NCI-H1436 (cell line): ENCODE measurements at regions not wholly inside any gene's neighbourhood (a gene's known extent, or its start where the extent isn't known, plus 50 kb on each side); places are given as distances from the start of the nearest gene placed in this dataset.
"Not testable (repeated sequence)": the region's sequence is repeated elsewhere in the genome, so short reads cannot be mapped to it uniquely, and the experiment has no call there.

Experiments
- DNase-seq: peaks from one replicate; lab custom pipeline; 2025; lab: John Stamatoyannopoulos, UW

- no peak for DNase-seq
Observed at GRCh38 chr2:142478206-142478605, 347.4 kb upstream of the LRP1B start.

- no peak for DNase-seq
Observed at GRCh38 chr2:142472382-142472781, 341.6 kb upstream of the LRP1B start.

GRCh38 chr2:142467321-142467720, 336.5 kb upstream of the LRP1B start:
- no peak for DNase-seq

- no peak for DNase-seq
Observed at GRCh38 chr2:142463047-142463446, 332.2 kb upstream of the LRP1B start.

DNA sequence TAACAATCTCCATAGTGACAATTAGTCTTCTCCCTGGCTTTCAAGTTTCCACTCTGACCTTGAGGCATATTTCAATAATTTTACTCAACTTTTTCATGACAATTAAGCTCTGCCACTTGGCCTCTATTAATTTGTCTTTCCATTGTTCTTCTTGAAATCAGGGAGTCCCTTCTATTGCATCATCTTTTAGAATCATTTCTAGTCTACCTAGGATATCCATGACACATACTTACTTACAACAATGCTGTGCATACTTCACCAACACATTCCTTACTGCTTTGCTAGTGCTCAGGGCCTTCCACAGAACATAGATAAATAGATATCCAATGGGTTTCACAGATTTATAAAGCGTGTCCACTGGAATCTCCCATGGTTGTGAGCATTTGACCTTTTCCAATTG, 331.5 kb upstream of the LRP1B start:
- DNase-seq, result no peak

GRCh38 chr2:142445551-142446072, 314.8 kb upstream of the LRP1B start:
- no peak for DNase-seq

DNA sequence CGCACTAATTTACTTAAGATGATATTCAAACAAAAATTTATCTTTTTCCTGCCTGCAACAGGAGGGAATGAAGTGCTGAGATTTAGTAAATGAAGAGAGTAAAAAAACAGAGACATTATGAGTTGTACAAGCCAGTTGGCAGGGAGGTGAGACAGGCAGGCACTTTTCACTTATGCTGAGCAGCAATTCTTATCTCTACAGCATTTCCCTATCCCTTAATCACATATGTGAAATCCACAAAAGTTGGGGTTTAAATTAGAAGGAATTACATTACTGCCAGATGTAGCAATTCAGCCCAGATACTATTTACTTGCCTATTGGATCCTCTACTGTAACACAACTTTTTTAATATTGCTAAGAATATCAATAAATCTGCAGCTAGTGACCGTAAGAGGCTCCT, 314.2 kb upstream of the LRP1B start:
- no peak for DNase-seq

DNA sequence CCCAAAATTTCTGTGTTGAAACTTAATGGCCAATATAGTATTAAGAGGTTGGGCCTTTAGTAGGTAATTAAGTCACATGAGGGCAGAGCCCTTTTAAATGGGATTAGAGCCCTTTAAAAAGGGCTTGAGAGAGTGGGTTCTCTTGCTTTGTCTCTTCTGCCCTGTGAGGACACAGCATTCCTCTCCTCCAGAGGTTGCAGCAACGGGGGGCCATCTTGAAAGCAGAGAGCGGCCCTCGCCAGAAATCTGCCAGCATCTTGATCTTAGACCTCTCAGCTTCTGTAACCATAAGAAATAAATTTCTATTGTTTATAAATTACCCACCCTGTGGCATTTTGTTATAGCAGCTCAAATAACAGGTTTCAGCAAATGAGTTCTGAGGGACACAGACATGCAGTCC, 305.0 kb upstream of the LRP1B start:
- DNase-seq, result no peak

DNA sequence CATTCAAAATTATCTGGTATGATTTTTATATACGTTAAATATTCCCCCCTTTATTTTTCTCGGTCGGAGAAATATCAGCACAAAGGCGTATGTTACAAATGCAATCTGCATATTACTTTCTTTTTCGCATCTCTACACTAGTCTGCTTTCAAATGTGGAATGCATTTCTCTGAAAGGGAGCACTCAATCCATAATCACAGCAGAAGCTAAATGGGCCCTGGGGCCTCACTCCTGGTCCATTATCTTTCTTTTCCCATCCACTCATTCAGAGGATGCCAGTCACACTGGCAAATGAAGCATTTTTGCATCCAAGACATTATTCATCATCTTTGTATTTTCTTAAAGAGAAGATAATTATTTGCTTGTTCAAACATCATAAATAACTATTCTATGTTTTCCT, 295.2 kb upstream of the LRP1B start:
- no peak for DNase-seq

DNA sequence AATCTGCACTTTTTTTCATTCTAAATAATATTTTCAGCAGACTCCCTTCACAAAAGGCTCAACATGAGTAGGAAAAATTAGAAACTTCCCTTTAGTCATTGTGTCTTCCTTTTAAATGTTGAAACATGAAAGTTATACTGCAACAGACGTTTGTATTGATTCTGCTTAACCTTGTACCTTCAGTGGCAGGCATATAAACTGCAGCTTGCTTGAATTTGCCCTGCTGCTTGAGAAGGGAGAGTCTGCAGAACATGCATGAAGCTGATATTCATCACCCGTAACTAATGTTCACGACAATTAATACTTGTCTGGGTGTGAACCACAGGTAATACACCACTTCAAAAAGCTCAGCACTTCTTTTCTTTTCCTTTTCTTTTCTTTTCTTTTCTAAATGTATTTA, 294.7 kb upstream of the LRP1B start:
- no peak for DNase-seq

DNA sequence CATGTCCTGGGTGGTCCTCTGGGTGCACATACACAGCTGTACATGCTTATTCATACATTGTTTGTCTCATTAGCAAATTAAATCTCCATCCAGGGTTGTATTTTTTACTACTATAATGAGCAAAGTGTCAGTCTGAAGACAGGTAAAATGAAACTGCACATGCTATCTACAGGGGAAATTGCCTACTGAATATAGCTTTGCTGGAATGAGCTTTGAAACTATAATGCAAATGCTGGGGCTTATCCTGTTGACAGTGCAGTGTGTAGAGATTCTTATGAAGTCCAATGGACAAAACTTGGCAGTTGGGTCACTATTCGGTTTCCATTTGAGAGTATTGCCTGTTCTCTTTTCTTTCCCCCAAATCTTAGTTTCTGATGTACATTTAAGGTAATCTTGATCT, 292.8 kb upstream of the LRP1B start:
- no peak for DNase-seq

- no peak for DNase-seq
Observed at GRCh38 chr2:142422769-142423168, 292.0 kb upstream of the LRP1B start.

DNA sequence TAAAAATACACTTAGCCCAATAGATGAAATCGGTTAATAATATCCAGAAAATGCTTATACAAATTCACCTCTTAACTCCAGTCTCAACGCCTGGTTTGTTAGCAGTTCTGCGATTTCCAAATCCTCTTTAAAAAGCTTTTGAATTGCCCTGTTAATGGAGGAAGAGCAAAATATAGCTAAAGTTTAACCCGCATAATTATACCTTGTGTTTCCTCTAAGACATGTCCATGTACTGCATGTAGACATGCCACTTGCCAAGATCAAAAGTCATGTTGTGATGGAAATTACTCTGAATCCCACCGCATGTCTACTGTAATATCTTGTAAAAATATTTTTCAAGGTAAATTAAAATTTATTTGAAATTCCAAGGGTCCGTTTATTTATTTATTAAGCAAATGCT, 291.2 kb upstream of the LRP1B start:
- DNase-seq, result no peak

DNA sequence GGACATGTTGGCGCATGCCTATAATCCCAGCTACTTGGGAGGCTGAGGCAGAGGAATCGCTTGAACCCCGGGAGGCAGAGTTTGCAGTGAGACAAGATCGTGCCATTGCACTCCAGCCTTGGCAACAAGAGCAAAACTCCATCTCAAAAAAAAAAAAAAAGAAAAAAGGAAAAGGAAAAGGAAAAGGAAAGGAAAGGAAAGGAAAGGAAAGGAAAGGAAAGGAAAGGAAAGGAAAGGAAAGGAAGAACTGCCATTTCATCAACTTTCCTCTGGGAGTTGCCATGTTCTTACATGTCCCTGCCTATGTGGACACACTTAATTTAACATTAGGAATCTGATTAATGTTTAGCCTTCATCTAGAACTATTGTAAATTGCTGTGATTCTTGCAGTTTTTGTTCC, 287.9 kb upstream of the LRP1B start:
- DNase-seq, result not testable (repeated sequence)

DNA sequence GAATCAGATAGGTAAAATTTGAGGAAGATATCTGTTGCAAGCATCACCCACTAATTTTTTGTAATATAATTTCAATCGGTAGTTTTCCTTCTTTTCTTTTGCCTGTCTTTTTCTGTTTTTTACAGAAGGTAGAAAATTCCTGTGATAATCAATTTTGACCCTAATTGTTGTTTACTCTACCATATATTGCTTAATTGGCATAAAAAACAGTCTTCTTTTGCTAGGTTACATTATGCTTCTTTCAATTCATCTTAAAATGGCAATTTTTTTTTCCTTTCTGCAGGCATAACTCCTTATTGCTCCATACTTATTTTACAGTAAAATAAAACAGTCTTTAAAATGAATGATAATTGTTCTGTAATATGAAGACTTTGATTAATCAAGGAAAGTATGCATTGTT, 286.2 kb upstream of the LRP1B start:
- DNase-seq, result no peak

- no peak for DNase-seq
Observed at GRCh38 chr2:142415461-142415860, 284.6 kb upstream of the LRP1B start.

GRCh38 chr2:142398212-142398611, 267.4 kb upstream of the LRP1B start:
- DNase-seq, result no peak

GRCh38 chr2:142395291-142395690, 264.5 kb upstream of the LRP1B start:
- no peak for DNase-seq

DNA sequence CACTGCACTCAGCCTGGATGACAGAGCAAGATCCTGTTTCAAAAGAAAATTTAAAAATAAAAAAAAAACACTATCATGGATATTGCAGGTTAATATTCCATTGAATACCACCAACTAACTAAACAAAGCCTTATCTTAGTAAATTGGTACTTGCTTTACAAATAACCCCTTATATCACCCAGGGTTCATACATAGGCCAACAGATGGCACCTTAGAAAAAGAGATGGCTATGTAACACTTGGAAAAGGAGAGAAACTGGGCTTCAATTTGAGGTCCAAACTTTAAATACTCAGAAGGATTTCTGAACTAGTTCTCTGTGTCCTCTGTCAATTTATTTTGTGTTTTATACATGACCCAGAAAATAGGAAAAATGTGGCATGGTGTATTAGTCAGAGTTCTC, 249.6 kb upstream of the LRP1B start:
- DNase-seq, result no peak

- DNase-seq, result not testable (repeated sequence)
Observed at GRCh38 chr2:142362069-142362468, 231.3 kb upstream of the LRP1B start.

GRCh38 chr2:142347751-142348150, 216.9 kb upstream of the LRP1B start:
- no peak for DNase-seq

DNA sequence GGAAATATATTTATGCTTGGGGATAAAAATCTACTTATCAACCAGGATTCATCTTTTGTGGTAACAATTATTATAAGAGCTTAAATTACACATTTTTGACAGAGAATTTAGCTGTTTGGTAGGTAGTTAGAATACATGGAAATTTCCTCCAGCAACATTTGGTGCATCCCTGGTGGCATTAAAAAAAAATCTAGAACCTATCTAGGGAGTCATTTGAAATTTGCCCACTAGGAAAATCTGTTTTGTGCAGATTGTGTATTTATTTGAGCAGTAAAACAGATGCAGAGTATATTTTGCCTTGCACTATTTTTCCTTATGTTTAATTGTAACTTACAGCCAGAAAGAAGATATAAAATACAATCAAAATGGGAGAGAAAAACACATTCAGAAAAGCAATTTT, 208.4 kb upstream of the LRP1B start:
- no peak for DNase-seq

DNA sequence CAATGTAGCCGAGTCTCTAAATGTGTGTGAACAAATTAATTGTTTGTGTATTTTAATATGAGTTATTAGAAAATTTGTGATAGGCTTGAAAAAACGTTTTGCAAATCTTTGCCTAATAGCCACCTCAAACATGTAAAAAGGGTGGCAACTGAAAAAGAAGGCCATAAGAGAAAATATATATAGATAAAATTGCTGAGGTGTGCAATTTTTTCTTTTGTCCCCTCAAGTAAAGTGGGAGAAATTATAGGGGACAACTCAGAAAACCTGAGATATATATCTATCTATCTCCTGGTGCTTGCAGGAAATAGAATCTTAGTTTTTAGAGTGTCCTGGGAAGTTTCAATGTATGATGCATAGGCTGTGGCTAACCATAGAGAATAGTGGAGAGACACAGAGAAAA, 201.4 kb upstream of the LRP1B start:
- no peak for DNase-seq

GRCh38 chr2:142330458-142330857, 199.6 kb upstream of the LRP1B start:
- DNase-seq, result no peak

DNA sequence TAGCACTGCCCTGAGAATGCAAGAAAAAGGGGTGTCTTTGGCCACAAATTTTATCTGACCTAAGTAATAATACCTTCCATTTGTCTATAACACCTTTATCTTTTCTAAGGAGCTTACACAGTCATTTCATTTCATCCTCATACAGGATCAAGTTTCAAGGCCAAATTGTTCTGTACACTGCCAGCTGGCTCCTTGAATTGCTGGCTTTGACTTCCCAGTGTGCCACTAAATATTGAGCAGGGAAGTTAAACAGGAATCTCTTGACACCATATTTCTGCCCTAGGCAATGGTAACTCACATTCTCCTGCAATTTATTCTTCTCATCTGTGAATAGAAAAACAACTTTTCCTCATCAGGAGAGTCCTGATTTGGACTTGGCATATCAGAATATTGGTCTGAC, 195.1 kb upstream of the LRP1B start:
- DNase-seq, result no peak
